Liver (tissue), 8 donors: ENCODE measurements at regions not wholly inside any gene's neighbourhood (a gene's known extent, or its start where the extent isn't known, plus 50 kb on each side); places are given as distances from the start of the nearest gene placed in this dataset.

Experiments
- DNase-seq: peaks from one replicate; pipeline ENCODE4 v3.0.0-alpha.2; 2017; ENCODE audit warnings: low spot score
- H3K27ac ChIP-seq, 2 donors: one replicate each; pipeline ENCODE4 v1.7.0; 2013; ENCODE audit warnings: inconsistent platforms in 2 of 2, low read length in 2 of 2, control low read depth in 1 of 2, low read depth in 1 of 2, mild to moderate bottlenecking in 1 of 2
- H3K27me3 ChIP-seq, 4 donors: one replicate each; pipeline versions ENCODE4 v1.6.1 to v1.7.0; 2013; ENCODE audit warnings: low read length in 3 of 4, inconsistent platforms in 1 of 4, mild to moderate bottlenecking in 1 of 4, moderate library complexity in 1 of 4; ENCODE audit not compliant: control insufficient read depth in 4 of 4, insufficient read depth in 4 of 4
- H3K36me3 ChIP-seq, 4 donors: one replicate each; pipeline versions ENCODE4 v1.6.1 to v1.7.0; 2013; ENCODE audit warnings: low read length in 3 of 4, mild to moderate bottlenecking in 3 of 4, low read depth in 1 of 4, moderate library complexity in 1 of 4; ENCODE audit not compliant: control insufficient read depth in 4 of 4, insufficient read depth in 3 of 4
- H3K4me1 ChIP-seq, 4 donors: one replicate each; pipeline versions ENCODE4 v1.6.1 to v1.7.0; 2013; ENCODE audit warnings: low read length in 3 of 4, mild to moderate bottlenecking in 3 of 4, moderate library complexity in 1 of 4; ENCODE audit not compliant: control insufficient read depth in 4 of 4, insufficient read depth in 4 of 4
- H3K4me3 ChIP-seq, 3 donors: one replicate each; pipeline versions ENCODE4 v1.6.1 to v1.7.0; 2013; ENCODE audit warnings: low read length in 3 of 3, control low read depth in 1 of 3, low read depth in 1 of 3, mild to moderate bottlenecking in 1 of 3
- H3K9ac ChIP-seq, 2 donors: one replicate each; pipeline ENCODE4 v1.7.0; 2013; ENCODE audit warnings: low read length in 2 of 2, mild to moderate bottlenecking in 2 of 2, moderate library complexity in 2 of 2, control low read depth in 1 of 2, low read depth in 1 of 2
- H3K9me3 ChIP-seq, 4 donors: one replicate each; pipeline versions ENCODE4 v1.6.1 to v1.7.0; 2013; ENCODE audit warnings: low read length in 3 of 4; ENCODE audit not compliant: control insufficient read depth in 4 of 4
- CTCF ChIP-seq: fragments of 150-350 bp; IDR thresholded peaks from 2 replicates; pipeline ENCODE4 v1.5.1; 2017; ENCODE audit warnings: improper control_type of control experiment, low read depth, low read length; ENCODE audit not compliant: missing input control
- EGR1 ChIP-seq, 2 donors: IDR thresholded peaks; 2 replicates each; pipeline ENCODE4 v1.6.1; 2016 to 2018; ENCODE audit warnings: antibody characterized with exemption in 2 of 2, low read depth in 2 of 2
- FOXA1 ChIP-seq: IDR thresholded peaks from 2 replicates; pipeline ENCODE4 v1.6.1; 2016; ENCODE audit warnings: antibody characterized with exemption
- FOXA2 ChIP-seq: IDR thresholded peaks from 2 replicates; pipeline ENCODE4 v1.6.1; 2016; ENCODE audit warnings: antibody characterized with exemption
- GABPA ChIP-seq, 2 donors: IDR thresholded peaks in 1 of 2; conservative IDR thresholded peaks in 1 of 2; 2 replicates each; pipeline ENCODE4 v1.6.1; 2016; ENCODE audit warnings: antibody characterized with exemption in 2 of 2, mild to moderate bottlenecking in 1 of 2, moderate library complexity in 1 of 2
- HNF4A ChIP-seq, 2 donors: conservative IDR thresholded peaks; 2 replicates each; pipeline ENCODE4 v1.6.1; 2016; ENCODE audit warnings: antibody characterized with exemption in 2 of 2, mild to moderate bottlenecking in 2 of 2
- HNF4G ChIP-seq: IDR thresholded peaks from 2 replicates; pipeline ENCODE4 v1.6.1; 2016; ENCODE audit warnings: antibody characterized with exemption
- JUND ChIP-seq, 2 donors: IDR thresholded peaks; 2 replicates each; pipeline ENCODE4 v1.6.1; 2016; ENCODE audit warnings: antibody characterized with exemption in 2 of 2
- NR2F2 ChIP-seq: IDR thresholded peaks from 2 replicates; pipeline ENCODE4 v1.6.1; 2016; ENCODE audit warnings: antibody characterized with exemption
- RAD21 ChIP-seq, 2 donors: IDR thresholded peaks; 2 replicates each; pipeline ENCODE4 v1.6.1; 2016; ENCODE audit warnings: antibody characterized with exemption in 2 of 2, mild to moderate bottlenecking in 2 of 2
- RXRA ChIP-seq, 2 donors: IDR thresholded peaks; 2 replicates each; pipeline ENCODE4 v1.6.1; 2017 to 2018; ENCODE audit warnings: antibody characterized with exemption in 2 of 2, mild to moderate bottlenecking in 1 of 2
- SP1 ChIP-seq: IDR thresholded peaks from 2 replicates; pipeline ENCODE4 v1.6.1; 2018; ENCODE audit warnings: antibody characterized with exemption, mild to moderate bottlenecking
- TAF1 ChIP-seq: conservative IDR thresholded peaks from 2 replicates; pipeline ENCODE4 v1.6.1; 2016; ENCODE audit warnings: antibody characterized with exemption, mild to moderate bottlenecking
- YY1 ChIP-seq: IDR thresholded peaks from 2 replicates; pipeline ENCODE4 v1.6.1; 2016; ENCODE audit warnings: antibody characterized with exemption, mild to moderate bottlenecking
- ZBTB33 ChIP-seq: IDR thresholded peaks from 2 replicates; pipeline ENCODE4 v1.6.1; 2016; ENCODE audit warnings: antibody characterized with exemption
- WGBS: extraction: QIAGEN DNeasy Blood & Tissue Kit; methylation state at CpG from one replicate; pipeline ENCODE4 v1.1.7; 2013; 5-methylcytosine and 5-hydroxymethylcytosine counted together
- TF ChIP-seq, protein P1 (sequence below): IDR thresholded peaks from 2 replicates; pipeline ENCODE4 v1.6.1; 2016; ENCODE audit warnings: antibody characterized with exemption
- TF ChIP-seq, protein P2 (sequence below): IDR thresholded peaks from 2 replicates; pipeline ENCODE4 v1.6.1; 2016; ENCODE audit warnings: antibody characterized with exemption
- donor health status: healthy.
- donor health status: healthy.
- donor health status: healthy.
- donor health status: healthy.
- donor health status: healthy.

GRCh38 chr6:140043762-140044378 lies 669.4 kb upstream of the CITED2 start (continued):
- no peak for TF ChIP-seq GABPA (IDR thresholded peaks at IDR 0.05 in 1 of 2, conservative IDR thresholded peaks at IDR 0.05 in 1 of 2)

- Histone ChIP-seq H3K4me3 (no peak overlapping the region), H3K9me3 (no peaks in the 10 kb centered on the region), H3K27ac (no peak overlapping the region), H3K9ac (no peak overlapping the region), H3K36me3 (no peaks in the 10 kb centered on the region), H3K27me3 (no peaks in the 10 kb centered on the region), H3K4me1 (peaks cover 0 to 1% (median 0%) of the 10 kb centered on the region in 4 donors)
- no peak for TF ChIP-seq NR2F2
- peak; percentile 19 to 79 for TF ChIP-seq RXRA (IDR thresholded peaks at IDR 0.05)
- TF ChIP-seq FOXA2: no peak
- TF ChIP-seq RAD21 (IDR thresholded peaks at IDR 0.05): peak; percentile 29 to 45
- TF ChIP-seq, protein P1, sequence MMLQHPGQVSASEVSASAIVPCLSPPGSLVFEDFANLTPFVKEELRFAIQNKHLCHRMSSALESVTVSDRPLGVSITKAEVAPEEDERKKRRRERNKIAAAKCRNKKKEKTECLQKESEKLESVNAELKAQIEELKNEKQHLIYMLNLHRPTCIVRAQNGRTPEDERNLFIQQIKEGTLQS: peak; percentile 53
- TF ChIP-seq TAF1: no peak
- no peak for TF ChIP-seq SP1
- TF ChIP-seq JUND (IDR thresholded peaks at IDR 0.05): peak; percentile 93 to 98
- peak; percentile 42 to 78 for TF ChIP-seq HNF4A (conservative IDR thresholded peaks at IDR 0.05)
- TF ChIP-seq YY1: peak; percentile 77
- no peak for DNase-seq
- WGBS: 86% methylated on average over 1 of the region's 1 CpG
Measured at GRCh38 chr6:140043357-140043756, 668.9 kb upstream of the CITED2 start.

- TF ChIP-seq HNF4A (conservative IDR thresholded peaks at IDR 0.05) (no peak), YY1 (no peak), EGR1 (IDR thresholded peaks at IDR 0.05; ENCODE audit: low read depth in 2 of 2) (no peak), FOXA1 (no peak), JUND (IDR thresholded peaks at IDR 0.05) (no peak), NR2F2 (no peak), HNF4G (no peak), TAF1 (no peak), ZBTB33 (no peak), GABPA (IDR thresholded peaks at IDR 0.05 in 1 of 2, conservative IDR thresholded peaks at IDR 0.05 in 1 of 2) (no peak), CTCF (no peak), SP1 (no peak)
- TF ChIP-seq, protein P2, sequence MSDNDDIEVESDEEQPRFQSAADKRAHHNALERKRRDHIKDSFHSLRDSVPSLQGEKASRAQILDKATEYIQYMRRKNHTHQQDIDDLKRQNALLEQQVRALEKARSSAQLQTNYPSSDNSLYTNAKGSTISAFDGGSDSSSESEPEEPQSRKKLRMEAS: no peak
- H3K9ac ChIP-seq: no peak overlapping the region
- H3K9me3 ChIP-seq: peaks cover 0 to 4% (median under 1%) of the 10 kb centered on the region in 4 donors
- H3K27ac ChIP-seq: no peak overlapping the region
- H3K4me1 ChIP-seq: peaks cover 0 to 1% (median 0%) of the 10 kb centered on the region in 4 donors
- no peak for DNase-seq
- H3K4me3 ChIP-seq: no peak overlapping the region
- no peaks in the 10 kb centered on the region for H3K36me3 ChIP-seq
- no peaks in the 10 kb centered on the region for H3K27me3 ChIP-seq
- WGBS: 94% methylated on average over 1 of the region's 1 CpG
Measured at GRCh38 chr6:140041571-140042332, 667.3 kb upstream of the CITED2 start.
